ENCODE measurements at regions not wholly inside any gene's neighbourhood (a gene's known extent, or its start where the extent isn't known, plus 50 kb on each side); places are given as distances from the start of the nearest gene placed in this dataset.

DNA sequence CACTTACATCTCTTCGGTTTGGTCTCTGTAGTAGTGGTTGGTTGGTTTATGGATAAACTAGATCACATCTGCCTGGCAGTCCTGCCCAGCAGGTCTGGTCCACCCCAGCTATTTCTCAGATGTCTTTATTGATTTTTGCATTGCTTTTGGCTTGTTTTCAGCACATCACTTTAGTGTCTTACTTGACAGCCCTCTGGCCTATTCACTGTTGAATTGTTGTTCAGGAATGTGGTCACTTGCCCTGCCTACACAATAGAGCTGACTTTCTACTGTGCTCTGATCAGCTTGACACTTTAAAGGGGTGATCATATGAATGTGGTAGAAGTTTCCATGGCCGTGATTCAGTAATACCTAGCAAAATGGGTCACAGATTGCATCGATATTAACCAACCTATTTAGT lies 719.2 kb upstream of the LRRN3 start:
- TF ChIP-seq, protein P1, sequence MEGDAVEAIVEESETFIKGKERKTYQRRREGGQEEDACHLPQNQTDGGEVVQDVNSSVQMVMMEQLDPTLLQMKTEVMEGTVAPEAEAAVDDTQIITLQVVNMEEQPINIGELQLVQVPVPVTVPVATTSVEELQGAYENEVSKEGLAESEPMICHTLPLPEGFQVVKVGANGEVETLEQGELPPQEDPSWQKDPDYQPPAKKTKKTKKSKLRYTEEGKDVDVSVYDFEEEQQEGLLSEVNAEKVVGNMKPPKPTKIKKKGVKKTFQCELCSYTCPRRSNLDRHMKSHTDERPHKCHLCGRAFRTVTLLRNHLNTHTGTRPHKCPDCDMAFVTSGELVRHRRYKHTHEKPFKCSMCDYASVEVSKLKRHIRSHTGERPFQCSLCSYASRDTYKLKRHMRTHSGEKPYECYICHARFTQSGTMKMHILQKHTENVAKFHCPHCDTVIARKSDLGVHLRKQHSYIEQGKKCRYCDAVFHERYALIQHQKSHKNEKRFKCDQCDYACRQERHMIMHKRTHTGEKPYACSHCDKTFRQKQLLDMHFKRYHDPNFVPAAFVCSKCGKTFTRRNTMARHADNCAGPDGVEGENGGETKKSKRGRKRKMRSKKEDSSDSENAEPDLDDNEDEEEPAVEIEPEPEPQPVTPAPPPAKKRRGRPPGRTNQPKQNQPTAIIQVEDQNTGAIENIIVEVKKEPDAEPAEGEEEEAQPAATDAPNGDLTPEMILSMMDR (IDR thresholded peaks at IDR 0.05), result no peak
- TF ChIP-seq EP300 (IDR thresholded peaks at IDR 0.05), result no peak
